HFFc6 (cell line): ENCODE measurements at regions not wholly inside any gene's neighbourhood (a gene's known extent, or its start where the extent isn't known, plus 50 kb on each side); places are given as distances from the start of the nearest gene placed in this dataset.

Source experiments
- DNase-seq: peaks from one replicate; pipeline ENCODE4 v3.0.0-alpha.2; 2018
- H3K27ac Mint-ChIP-seq: 2 replicates; pipeline ENCODE4 v1.8.0; 2020; ENCODE audit warnings: mild to moderate bottlenecking, mixed read lengths
- H3K27me3 Mint-ChIP-seq: 2 replicates; pipeline ENCODE4 v1.8.0; 2021; ENCODE audit warnings: mild to moderate bottlenecking, moderate library complexity, mixed read lengths; ENCODE audit not compliant: insufficient read depth
- H3K36me3 Mint-ChIP-seq: 2 replicates; pipeline ENCODE4 v1.8.0; 2021; ENCODE audit warnings: low read depth, mixed read lengths
- H3K4me1 Mint-ChIP-seq: 2 replicates; pipeline ENCODE4 v1.8.0; 2020; ENCODE audit warnings: low read depth, mixed read lengths
- H3K4me3 Mint-ChIP-seq: 2 replicates; pipeline ENCODE4 v1.8.0; 2020; ENCODE audit warnings: mild to moderate bottlenecking, moderate library complexity, mixed read lengths
- H3K9me3 Mint-ChIP-seq: 2 replicates; pipeline ENCODE4 v1.8.0; 2020; ENCODE audit warnings: mild to moderate bottlenecking, mixed read lengths
- CTCF ChIP-seq: fragments of 200-600 bp; sonication (generic); IDR thresholded peaks from 2 replicates; pipeline ENCODE4 v1.5.0; 2021; ENCODE audit warnings: antibody characterized with exemption, mild to moderate bottlenecking

DNA sequence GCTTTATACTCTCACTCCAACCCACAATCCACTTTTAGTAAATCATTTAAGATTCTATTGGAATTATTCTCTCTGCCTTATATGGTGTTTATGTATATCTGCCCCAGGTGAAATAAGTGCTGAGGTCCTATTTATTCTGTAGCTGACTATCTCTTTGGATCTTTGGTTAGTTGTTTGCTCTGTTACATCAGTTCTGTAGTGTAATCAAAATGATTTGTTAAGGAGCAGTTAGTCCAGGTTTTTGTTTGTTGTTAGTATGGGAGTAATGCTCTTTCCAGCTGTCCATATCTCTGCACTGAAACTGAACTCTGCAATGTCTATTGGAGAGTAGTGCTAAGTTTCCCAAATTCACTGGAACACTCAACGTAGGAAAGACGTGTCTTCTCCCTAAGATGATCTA lies 615.8 kb downstream of the SNAPC1 start:
- TF ChIP-seq CTCF = no peak
- Mint-ChIP-seq H3K27me3 (no peaks in the 10 kb centered on the region; the same call in 1 of the 2 replicates), H3K27ac (no peak overlapping the region), H3K9me3 (peaks cover 17% of the 10 kb centered on the region), H3K36me3 (no peaks in the 10 kb centered on the region), H3K4me3 (no peak overlapping the region), H3K4me1 (no peaks in the 10 kb centered on the region)
- no peak for DNase-seq

DNA sequence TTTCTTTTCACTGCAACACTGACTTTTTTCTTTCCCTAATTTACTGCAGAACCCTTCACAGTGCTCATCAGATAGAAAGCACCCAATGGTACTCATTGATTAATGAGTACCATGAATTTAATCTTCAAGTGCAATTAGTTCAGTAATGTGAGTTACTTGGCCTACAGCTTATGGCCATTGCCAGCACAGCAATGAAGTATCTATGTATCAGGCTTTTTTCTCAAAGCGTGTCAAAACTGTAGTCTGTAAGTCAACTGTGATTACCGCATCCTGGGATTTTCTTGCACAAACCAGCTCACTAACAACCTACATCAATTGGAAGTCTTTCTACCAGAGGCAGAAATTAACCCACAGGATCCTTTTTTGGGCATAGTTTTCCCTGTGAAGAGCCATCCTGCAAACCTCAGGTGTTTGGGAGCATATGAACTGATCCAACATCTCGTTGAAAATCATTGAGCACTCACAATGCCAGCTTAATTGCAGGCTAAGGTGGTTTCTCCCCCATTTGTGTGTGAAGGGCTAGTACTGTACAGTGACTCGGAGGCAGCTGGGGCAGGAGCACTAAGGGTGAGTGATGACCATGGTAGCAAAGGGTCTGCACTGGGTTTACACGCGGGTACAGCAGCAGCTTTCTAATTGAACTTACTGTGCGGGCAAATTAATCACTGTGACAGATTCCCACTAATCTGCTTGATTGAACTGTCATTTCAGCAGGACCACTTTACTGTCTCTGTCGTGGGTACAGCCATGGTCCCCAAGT lies 619.3 kb downstream of the SNAPC1 start:
- peaks cover 29% of the 10 kb centered on the region for H3K9me3 Mint-ChIP-seq
- H3K4me1 Mint-ChIP-seq = no peaks in the 10 kb centered on the region
- H3K27ac Mint-ChIP-seq = no peak overlapping the region
- no peaks in the 10 kb centered on the region; the same call in 1 of the 2 replicates for H3K27me3 Mint-ChIP-seq
- H3K4me3 Mint-ChIP-seq = no peak overlapping the region
- H3K36me3 Mint-ChIP-seq = no peaks in the 10 kb centered on the region
- DNase-seq = no peak
- TF ChIP-seq CTCF = no peak

DNA sequence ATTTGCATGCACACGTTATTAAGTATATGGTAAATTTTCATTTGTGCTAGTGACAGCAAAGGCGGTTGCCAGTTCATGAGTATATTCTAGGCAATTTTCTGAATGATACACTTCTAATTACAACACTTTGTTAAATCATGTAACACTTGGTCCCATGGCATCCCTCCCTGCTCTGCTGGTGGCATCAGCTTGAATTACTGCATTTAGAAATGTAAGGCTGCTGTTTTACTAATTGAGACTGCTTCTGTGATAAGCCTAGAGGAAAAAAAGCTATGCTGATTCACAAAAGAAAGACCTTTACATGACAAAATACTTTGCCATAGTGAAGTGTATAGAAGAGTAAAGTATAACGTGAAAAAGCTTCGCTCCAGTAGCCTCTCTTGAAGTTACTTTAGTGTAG lies 636.1 kb downstream of the KCNH5 start:
- Mint-ChIP-seq H3K4me1 (no peaks in the 10 kb centered on the region), H3K9me3 (peaks cover 30% of the 10 kb centered on the region), H3K27me3 (no peaks in the 10 kb centered on the region), H3K4me3 (no peak overlapping the region), H3K27ac (no peak overlapping the region), H3K36me3 (no peaks in the 10 kb centered on the region)
- no peak for TF ChIP-seq CTCF
- DNase-seq = no peak

DNA sequence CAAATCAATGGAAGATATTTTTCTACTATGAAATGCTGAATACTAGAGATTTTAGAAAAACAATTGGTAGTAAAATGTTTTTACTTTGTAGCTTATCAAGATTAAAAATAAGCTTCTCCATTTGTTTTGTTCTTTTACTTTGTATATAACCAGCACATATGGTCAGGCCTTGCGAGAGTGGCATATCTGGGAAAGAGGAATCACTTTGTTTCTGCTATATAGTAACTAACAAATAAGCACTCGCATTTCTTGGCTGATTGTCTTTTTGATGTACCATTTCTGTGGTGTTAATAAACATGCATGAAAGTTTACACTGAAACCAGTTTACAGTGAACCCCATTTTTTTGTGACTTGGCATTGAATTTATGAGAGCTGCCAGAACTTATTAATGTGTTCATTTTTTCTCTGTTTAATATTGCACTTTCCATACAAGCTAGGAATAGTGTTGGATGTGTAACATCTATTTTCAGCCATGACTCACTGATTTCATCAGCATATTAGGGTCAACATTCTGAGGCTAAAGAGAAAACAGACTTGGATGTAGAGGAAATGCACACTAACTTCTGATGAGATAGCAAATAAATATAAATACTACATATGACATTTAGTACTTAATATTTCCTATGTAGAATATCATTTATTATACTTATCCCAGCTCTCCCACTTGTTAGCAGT lies 635.5 kb downstream of the KCNH5 start:
- Mint-ChIP-seq H3K4me1 (no peaks in the 10 kb centered on the region), H3K36me3 (no peaks in the 10 kb centered on the region), H3K4me3 (no peak overlapping the region), H3K27me3 (no peaks in the 10 kb centered on the region), H3K9me3 (peaks cover 24% of the 10 kb centered on the region), H3K27ac (no peak overlapping the region)
- no peak for DNase-seq
- no peak for TF ChIP-seq CTCF

- H3K27me3 Mint-ChIP-seq = no peaks in the 10 kb centered on the region; the same call in 1 of the 2 replicates
- H3K36me3 Mint-ChIP-seq = no peaks in the 10 kb centered on the region
- DNase-seq = no peak
- peaks cover 31% of the 10 kb centered on the region for H3K9me3 Mint-ChIP-seq
- H3K4me1 Mint-ChIP-seq = no peaks in the 10 kb centered on the region
- no peak overlapping the region for H3K4me3 Mint-ChIP-seq
- no peak overlapping the region for H3K27ac Mint-ChIP-seq
- no peak for TF ChIP-seq CTCF
These were observed 624.4 kb downstream of the KCNH5 start for GRCh38 chr14:62420847-62421246.
